Body of pancreas (tissue), 4 donors: ENCODE measurements at regions not wholly inside any gene's neighbourhood (a gene's known extent, or its start where the extent isn't known, plus 50 kb on each side); places are given as distances from the start of the nearest gene placed in this dataset. TPM values are rescaled to one million over a fixed set of nuclear protein-coding genes. Genes with fewer than 3 reads are reported as not detected.

ENCODE experiments used
- ATAC-seq: fragments of 150-250 bp; one replicate; pipeline ENCODE4 v1.9.1; 2016
- DNase-seq, 4 donors: peaks; one replicate each; pipeline ENCODE4 v3.0.0-alpha.2; 2019
- H3K27ac ChIP-seq, 4 donors: fragments of 200-600 bp; sonication (generic); 1 replicate in 3 of 4; 2 replicates in 1 of 4; pipeline versions ENCODE4 v1.5.1 to v1.6.1; 2016 to 2019; ENCODE audit warnings: mild to moderate bottlenecking in 1 of 4, mixed read lengths in 1 of 4, moderate library complexity in 1 of 4
- H3K27me3 ChIP-seq, 2 donors: fragments of 200-600 bp; sonication (generic); one replicate each; pipeline ENCODE4 v1.6.0; 2016; ENCODE audit warnings: mild to moderate bottlenecking in 1 of 2
- H3K36me3 ChIP-seq, 2 donors: fragments of 200-600 bp; sonication (generic); replicated peaks in 1 of 2; 2 replicates each; pipeline ENCODE4 v1.5.1; 2016; ENCODE audit warnings: low read depth in 2 of 2; ENCODE audit not compliant: insufficient read depth in 1 of 2
- H3K4me1 ChIP-seq: fragments of 200-600 bp; sonication (generic); one replicate; pipeline ENCODE4 v1.6.0; 2016
- H3K4me3 ChIP-seq, 2 donors: fragments of 200-600 bp; sonication (generic); 1 replicate in 1 of 2; 2 replicates in 1 of 2; pipeline ENCODE4 v1.5.1; 2016 to 2019
- H3K9me3 ChIP-seq, 3 donors: fragments of 200-600 bp; sonication (generic); 1 replicate in 2 of 3; 2 replicates in 1 of 3; pipeline ENCODE4 v1.5.1; 2016
- POLR2A ChIP-seq, 3 donors: fragments of 450-650 bp; IDR thresholded peaks; one replicate each; pipeline ENCODE4 v1.6.1; 2016; ENCODE audit warnings: antibody characterized with exemption in 3 of 3, mild to moderate bottlenecking in 2 of 3
- WGBS, 2 donors: methylation state at CpG; one replicate each; pipeline ENCODE4 v1.1.5; 2017; 5-methylcytosine and 5-hydroxymethylcytosine counted together
- intact Hi-C: fragments of 100-400 bp; cut with DNase I; formaldehyde crosslinking; loops from one replicate; pipeline ENCODE4 v1.15.1; 2023
- small RNA-seq: library from RNA; depleted of rRNA; stranded (forward); fragments of <200 nt; gene quantifications from one replicate; pipeline ENCODE3, GENCODE V24; 2016
- TF ChIP-seq, protein P1 (sequence below), 7 experiments: fragments of 450-650 bp in 4 of 7; fragments of 200-600 bp in 3 of 7; sonication (generic) in 3 of 7; IDR thresholded peaks; one replicate each; pipeline ENCODE4 v1.5.1; 2016 to 2019; ENCODE audit warnings: antibody characterized with exemption in 7 of 7

- WGBS, 2 donors, result 90 to 95% methylated on average over 1 of the region's 1 CpG
- no peaks in the 10 kb centered on the region for H3K36me3 ChIP-seq
- H3K4me1 ChIP-seq, result peaks cover 5% of the 10 kb centered on the region
- H3K27me3 ChIP-seq, result no peaks in the 10 kb centered on the region
- DNase-seq, result no peak
- no peak for TF ChIP-seq POLR2A (IDR thresholded peaks at IDR 0.05)
- TF ChIP-seq, protein P1, sequence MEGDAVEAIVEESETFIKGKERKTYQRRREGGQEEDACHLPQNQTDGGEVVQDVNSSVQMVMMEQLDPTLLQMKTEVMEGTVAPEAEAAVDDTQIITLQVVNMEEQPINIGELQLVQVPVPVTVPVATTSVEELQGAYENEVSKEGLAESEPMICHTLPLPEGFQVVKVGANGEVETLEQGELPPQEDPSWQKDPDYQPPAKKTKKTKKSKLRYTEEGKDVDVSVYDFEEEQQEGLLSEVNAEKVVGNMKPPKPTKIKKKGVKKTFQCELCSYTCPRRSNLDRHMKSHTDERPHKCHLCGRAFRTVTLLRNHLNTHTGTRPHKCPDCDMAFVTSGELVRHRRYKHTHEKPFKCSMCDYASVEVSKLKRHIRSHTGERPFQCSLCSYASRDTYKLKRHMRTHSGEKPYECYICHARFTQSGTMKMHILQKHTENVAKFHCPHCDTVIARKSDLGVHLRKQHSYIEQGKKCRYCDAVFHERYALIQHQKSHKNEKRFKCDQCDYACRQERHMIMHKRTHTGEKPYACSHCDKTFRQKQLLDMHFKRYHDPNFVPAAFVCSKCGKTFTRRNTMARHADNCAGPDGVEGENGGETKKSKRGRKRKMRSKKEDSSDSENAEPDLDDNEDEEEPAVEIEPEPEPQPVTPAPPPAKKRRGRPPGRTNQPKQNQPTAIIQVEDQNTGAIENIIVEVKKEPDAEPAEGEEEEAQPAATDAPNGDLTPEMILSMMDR (IDR thresholded peaks at IDR 0.05), result no peak
- H3K9me3 ChIP-seq, result no peaks in the 10 kb centered on the region
- ATAC-seq, result no peak
- no peak overlapping the region for H3K4me3 ChIP-seq
- no peak overlapping the region for H3K27ac ChIP-seq
- intact Hi-C loops, result no loop called here
Observed at GRCh38 chr6:80403365-80403764, 296.9 kb downstream of the BCKDHB start.

- no peaks in the 10 kb centered on the region for H3K27me3 ChIP-seq
- H3K9me3 ChIP-seq, result no peaks in the 10 kb centered on the region
- 90 to 91% methylated on average over 2 of the region's 2 CpGs for WGBS, 2 donors
- peaks cover 5% of the 10 kb centered on the region for H3K4me1 ChIP-seq
- TF ChIP-seq POLR2A (IDR thresholded peaks at IDR 0.05), result no peak
- TF ChIP-seq, protein P1 (IDR thresholded peaks at IDR 0.05), result no peak
- ATAC-seq (no peak), DNase-seq (no peak)
- intact Hi-C loops, result no loop called here
- no peak overlapping the region for H3K4me3 ChIP-seq
- H3K27ac ChIP-seq, result no peak overlapping the region
- no peaks in the 10 kb centered on the region for H3K36me3 ChIP-seq
Observed at GRCh38 chr6:80402266-80402665, 295.8 kb downstream of the BCKDHB start.

Small RNAs in the stretch of these regions (small RNA-seq; reads per million reads assigned to genes)
- not detected for gene AL596028.1
- gene RNA5SP210, result not detected
